Spleen (tissue), 7 donors: ENCODE measurements at regions not wholly inside any gene's neighbourhood (a gene's known extent, or its start where the extent isn't known, plus 50 kb on each side); places are given as distances from the start of the nearest gene placed in this dataset.

ENCODE experiments used
- CTCF ChIP-seq, 11 experiments: fragments of 200-600 bp in 7 of 11; fragments of 450-650 bp in 4 of 11; sonication (generic) in 4 of 11; IDR thresholded peaks in 8 of 11; conservative IDR thresholded peaks in 3 of 11; 1 replicate in 7 of 11; 2 replicates in 4 of 11; pipeline versions ENCODE4 v1.4.0 to v1.8.0; 2016 to 2021; ENCODE audit warnings: antibody characterized with exemption in 11 of 11, inconsistent platforms in 4 of 11, mild to moderate bottlenecking in 1 of 11
- POLR2A ChIP-seq, 3 donors: fragments of 450-650 bp; IDR thresholded peaks; one replicate each; pipeline ENCODE4 v1.5.1; 2017; ENCODE audit warnings: antibody characterized with exemption in 3 of 3, mild to moderate bottlenecking in 1 of 3
- POLR2AphosphoS5 ChIP-seq, 3 donors: sonication (generic); formaldehyde crosslinking; IDR thresholded peaks; one replicate each; pipeline ENCODE4 v1.5.1; 2017; ENCODE audit warnings: antibody characterized with exemption in 3 of 3
- donor health status: DM: no; HTN: no; CAD: no; lungs with moderate emphysema.
- donor health status: DM: no; HTN: no; CAD: no.
- donor health status: DM: no; HTN: no; CAD: no.

- TF ChIP-seq CTCF (IDR thresholded peaks at IDR 0.05 in 8 of 11, conservative IDR thresholded peaks at IDR 0.05 in 3 of 11) (no peak), POLR2A (IDR thresholded peaks at IDR 0.05) (no peak), POLR2AphosphoS5 (IDR thresholded peaks at IDR 0.05) (no peak)
These were observed 1106.7 kb downstream of the EFNB2 start for GRCh38 chr13:105428811-105429210.
